ENCODE measurements at regions not wholly inside any gene's neighbourhood (a gene's known extent, or its start where the extent isn't known, plus 50 kb on each side); places are given as distances from the start of the nearest gene placed in this dataset.
A peak's percentile ranks its signal among the peaks of the same experiment; 100 is the strongest.

GRCh38 chr10:29389935-29390334, 101.1 kb downstream of the LYZL1 start:
- H3K27me3 ChIP-seq (ENCODE audit: insufficient read depth, low read depth, low read length): no peaks in the 10 kb centered on the region
- H3K27ac ChIP-seq (ENCODE audit: low read length): no peak overlapping the region
- no peak overlapping the region for H3K4me3 ChIP-seq (ENCODE audit: low read length)
- H3K79me2 ChIP-seq (replicated peaks; ENCODE audit: insufficient read depth, low read length): no peaks in the 10 kb centered on the region
- H3K4me2 ChIP-seq (ENCODE audit: low read length): no peak overlapping the region
- no peak overlapping the region for H2AFZ ChIP-seq (ENCODE audit: low read depth, low read length)
- no peaks in the 10 kb centered on the region for H3K9me2 ChIP-seq (ENCODE audit: insufficient read depth, low read length)
- no peaks in the 10 kb centered on the region for H3K36me3 ChIP-seq (ENCODE audit: insufficient read depth, low read length)
- no peaks in the 10 kb centered on the region for H3F3A ChIP-seq (ENCODE audit: insufficient read depth, low read length, poor library complexity, severe bottlenecking)
- no peaks in the 10 kb centered on the region for H3K9me3 ChIP-seq (ENCODE audit: low read length)
- H3K9ac ChIP-seq (ENCODE audit: low read length): no peak overlapping the region
- TF ChIP-seq EP300 (conservative IDR thresholded peaks at IDR 0.05; ENCODE audit: poor library complexity, severe bottlenecking) (no peak), RAD21 (conservative IDR thresholded peaks at IDR 0.05) (no peak), SMC3 (conservative IDR thresholded peaks at IDR 0.05; ENCODE audit: poor library complexity) (no peak), EZH2 (IDR thresholded peaks at IDR 0.05; ENCODE audit: borderline replicate concordance, insufficient read depth, low read length, poor library complexity, severe bottlenecking) (no peak), MXI1 (conservative IDR thresholded peaks at IDR 0.05; ENCODE audit: poor library complexity, severe bottlenecking) (no peak), REST (IDR thresholded peaks at IDR 0.05; ENCODE audit: borderline replicate concordance) (no peak), CTCF (IDR thresholded peaks at IDR 0.05; ENCODE audit: poor library complexity, severe bottlenecking) (no peak), TAF1 (IDR thresholded peaks at IDR 0.05; ENCODE audit: low read depth) (no peak)
- H4K20me1 ChIP-seq (ENCODE audit: insufficient read depth): no peaks in the 10 kb centered on the region

DNA sequence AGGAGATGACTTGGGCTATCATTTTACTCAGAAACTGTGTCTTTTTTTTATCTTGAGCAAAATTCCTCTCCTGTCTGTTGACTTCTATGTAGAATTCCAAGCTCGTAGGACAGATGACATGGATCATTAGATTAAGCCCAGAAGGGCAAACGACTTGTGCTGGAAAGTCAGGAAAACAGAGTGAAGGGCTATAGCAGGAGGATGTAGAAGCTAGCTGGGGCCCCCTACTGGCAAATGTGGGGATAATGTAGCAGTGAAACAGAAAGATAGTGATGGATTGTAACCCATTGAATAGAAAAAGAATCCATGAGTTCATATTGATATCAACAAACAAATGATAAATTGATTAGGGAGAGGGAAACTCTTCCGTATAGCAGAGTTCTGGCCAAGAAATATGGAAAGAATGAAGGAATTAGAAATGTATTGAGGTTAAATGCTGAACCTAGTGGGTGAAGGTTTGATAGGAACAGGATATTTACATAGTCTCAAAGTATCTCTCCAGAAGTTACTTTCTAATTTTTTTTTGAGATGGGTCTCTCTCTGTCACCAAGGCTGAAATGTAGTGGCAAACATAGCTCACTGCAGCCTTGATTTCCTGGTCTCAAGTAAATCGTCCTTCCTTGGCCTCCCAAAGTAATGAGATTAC, 103.6 kb downstream of the LYZL1 start:
- H3K9me3 ChIP-seq (ENCODE audit: low read length): no peaks in the 10 kb centered on the region
- TF ChIP-seq TAF1 (IDR thresholded peaks at IDR 0.05; ENCODE audit: low read depth) (no peak), MXI1 (conservative IDR thresholded peaks at IDR 0.05; ENCODE audit: poor library complexity, severe bottlenecking) (no peak), CTCF (IDR thresholded peaks at IDR 0.05; ENCODE audit: poor library complexity, severe bottlenecking) (peak; percentile 65), POLR2AphosphoS5 (IDR thresholded peaks at IDR 0.05) (no peak), RAD21 (conservative IDR thresholded peaks at IDR 0.05) (peak; percentile 46), EP300 (conservative IDR thresholded peaks at IDR 0.05; ENCODE audit: poor library complexity, severe bottlenecking) (no peak), REST (IDR thresholded peaks at IDR 0.05; ENCODE audit: borderline replicate concordance) (no peak), SMC3 (conservative IDR thresholded peaks at IDR 0.05; ENCODE audit: poor library complexity) (peak; percentile 38), EZH2 (IDR thresholded peaks at IDR 0.05; ENCODE audit: borderline replicate concordance, insufficient read depth, low read length, poor library complexity, severe bottlenecking) (no peak)
- no peaks in the 10 kb centered on the region for H3K79me2 ChIP-seq (replicated peaks; ENCODE audit: insufficient read depth, low read length)
- no peak overlapping the region for H3K4me2 ChIP-seq (ENCODE audit: low read length)
- H3K9me2 ChIP-seq (ENCODE audit: insufficient read depth, low read length): no peaks in the 10 kb centered on the region
- no peaks in the 10 kb centered on the region for H3K27me3 ChIP-seq (ENCODE audit: insufficient read depth, low read depth, low read length)
- no peak overlapping the region for H3K4me3 ChIP-seq (ENCODE audit: low read length)
- H3K27ac ChIP-seq (ENCODE audit: low read length): no peak overlapping the region
- H4K20me1 ChIP-seq (ENCODE audit: insufficient read depth): no peaks in the 10 kb centered on the region
- H2AFZ ChIP-seq (ENCODE audit: low read depth, low read length): no peak overlapping the region
- no peak overlapping the region for H3K9ac ChIP-seq (ENCODE audit: low read length)
- H3F3A ChIP-seq (ENCODE audit: insufficient read depth, low read length, poor library complexity, severe bottlenecking): no peaks in the 10 kb centered on the region
- no peaks in the 10 kb centered on the region for H3K36me3 ChIP-seq (ENCODE audit: insufficient read depth, low read length)

Measured in neural cell (in vitro differentiated cells).